ENCODE measurements at regions not wholly inside any gene's neighbourhood (a gene's known extent, or its start where the extent isn't known, plus 50 kb on each side); places are given as distances from the start of the nearest gene placed in this dataset.

GRCh38 chr11:45471266-45471665, 185.1 kb upstream of the SYT13 start:
- DNase-seq (no peak), ATAC-seq (ENCODE audit: low read depth in 2 of 2) (no peak)
- H3K9me3 Mint-ChIP-seq, result peaks cover 0 to 4% (median 0%) of the 10 kb centered on the region in 7 donors
- Histone ChIP-seq H3K9me3 (ENCODE audit: control insufficient read depth in 2 of 2, low read length in 2 of 2) (no peaks in the 10 kb centered on the region), H3K27ac (ENCODE audit: insufficient read depth, low read length, poor library complexity, severe bottlenecking) (no peak overlapping the region), H3K4me3 (ENCODE audit: low read depth, low read length) (no peak overlapping the region), H3K36me3 (ENCODE audit: control insufficient read depth, insufficient read depth, low read length) (no peaks in the 10 kb centered on the region), H3K4me1 (ENCODE audit: control insufficient read depth, insufficient read depth, low read length, poor library complexity, severe bottlenecking) (no peaks in the 10 kb centered on the region), H3K27me3 (ENCODE audit: control insufficient read depth, insufficient read depth, low read length) (no peaks in the 10 kb centered on the region)
- no peak overlapping the region for H3K27ac Mint-ChIP-seq
- H3K4me1 Mint-ChIP-seq, result no peaks in the 10 kb centered on the region
- peaks cover 4% of the 10 kb centered on the region for H3K27me3 Mint-ChIP-seq
- no peak overlapping the region for H3K4me3 Mint-ChIP-seq
- H3K36me3 Mint-ChIP-seq, result no peaks in the 10 kb centered on the region

GRCh38 chr11:45470794-45471167, 184.6 kb upstream of the SYT13 start:
- H3K4me1 ChIP-seq (ENCODE audit: control insufficient read depth, insufficient read depth, low read length, poor library complexity, severe bottlenecking), result no peaks in the 10 kb centered on the region
- H3K9me3 Mint-ChIP-seq, result peaks cover 0 to 4% (median 0%) of the 10 kb centered on the region in 7 donors
- H3K27ac Mint-ChIP-seq, result no peak overlapping the region
- no peaks in the 10 kb centered on the region for H3K4me1 Mint-ChIP-seq
- no peaks in the 10 kb centered on the region for H3K36me3 Mint-ChIP-seq
- ATAC-seq (ENCODE audit: low read depth in 2 of 2) (no peak), DNase-seq (no peak)
- H3K27me3 Mint-ChIP-seq, result no peaks in the 10 kb centered on the region
- no peaks in the 10 kb centered on the region for H3K36me3 ChIP-seq (ENCODE audit: control insufficient read depth, insufficient read depth, low read length)
- no peak overlapping the region for H3K4me3 Mint-ChIP-seq
- no peaks in the 10 kb centered on the region for H3K9me3 ChIP-seq (ENCODE audit: control insufficient read depth in 2 of 2, low read length in 2 of 2)
- H3K27me3 ChIP-seq (ENCODE audit: control insufficient read depth, insufficient read depth, low read length), result no peaks in the 10 kb centered on the region
- no peak overlapping the region for H3K27ac ChIP-seq (ENCODE audit: insufficient read depth, low read length, poor library complexity, severe bottlenecking)
- H3K4me3 ChIP-seq (ENCODE audit: low read depth, low read length), result no peak overlapping the region

GRCh38 chr11:45470151-45470793, 184.1 kb upstream of the SYT13 start:
- peaks cover 0 to 4% (median 0%) of the 10 kb centered on the region in 7 donors for H3K9me3 Mint-ChIP-seq
- ATAC-seq (ENCODE audit: low read depth in 2 of 2) (no peak), DNase-seq (no peak)
- no peak overlapping the region for H3K27ac ChIP-seq (ENCODE audit: insufficient read depth, low read length, poor library complexity, severe bottlenecking)
- H3K4me1 Mint-ChIP-seq, result no peaks in the 10 kb centered on the region
- H3K4me1 ChIP-seq (ENCODE audit: control insufficient read depth, insufficient read depth, low read length, poor library complexity, severe bottlenecking), result no peaks in the 10 kb centered on the region
- no peak overlapping the region for H3K4me3 Mint-ChIP-seq
- H3K4me3 ChIP-seq (ENCODE audit: low read depth, low read length), result no peak overlapping the region
- no peaks in the 10 kb centered on the region for H3K36me3 Mint-ChIP-seq
- no peak overlapping the region for H3K27ac Mint-ChIP-seq
- H3K9me3 ChIP-seq (ENCODE audit: control insufficient read depth in 2 of 2, low read length in 2 of 2), result no peaks in the 10 kb centered on the region
- no peaks in the 10 kb centered on the region for H3K27me3 Mint-ChIP-seq
- no peaks in the 10 kb centered on the region for H3K36me3 ChIP-seq (ENCODE audit: control insufficient read depth, insufficient read depth, low read length)
- no peaks in the 10 kb centered on the region for H3K27me3 ChIP-seq (ENCODE audit: control insufficient read depth, insufficient read depth, low read length)

GRCh38 chr11:45468267-45468856, 182.2 kb upstream of the SYT13 start:
- Mint-ChIP-seq H3K4me3 (no peak overlapping the region), H3K27me3 (no peaks in the 10 kb centered on the region), H3K36me3 (no peaks in the 10 kb centered on the region), H3K9me3 (no peaks in the 10 kb centered on the region), H3K27ac (no peak overlapping the region), H3K4me1 (no peaks in the 10 kb centered on the region)
- Histone ChIP-seq H3K27ac (ENCODE audit: insufficient read depth, low read length, poor library complexity, severe bottlenecking) (no peak overlapping the region), H3K27me3 (ENCODE audit: control insufficient read depth, insufficient read depth, low read length) (no peaks in the 10 kb centered on the region), H3K4me1 (ENCODE audit: control insufficient read depth, insufficient read depth, low read length, poor library complexity, severe bottlenecking) (no peaks in the 10 kb centered on the region), H3K9me3 (ENCODE audit: control insufficient read depth in 2 of 2, low read length in 2 of 2) (no peaks in the 10 kb centered on the region), H3K4me3 (ENCODE audit: low read depth, low read length) (no peak overlapping the region), H3K36me3 (ENCODE audit: control insufficient read depth, insufficient read depth, low read length) (no peaks in the 10 kb centered on the region)
- ATAC-seq (ENCODE audit: low read depth in 2 of 2), result no peak
- no peak for DNase-seq

GRCh38 chr11:45463541-45463940, 177.4 kb upstream of the SYT13 start:
- H3K36me3 ChIP-seq (ENCODE audit: control insufficient read depth, insufficient read depth, low read length), result no peaks in the 10 kb centered on the region
- ATAC-seq (ENCODE audit: low read depth in 2 of 2) (no peak), DNase-seq (no peak)
- H3K4me3 Mint-ChIP-seq, result no peak overlapping the region
- peaks cover 0 to 2% (median 0%) of the 10 kb centered on the region in 7 donors for H3K9me3 Mint-ChIP-seq
- H3K4me1 ChIP-seq (ENCODE audit: control insufficient read depth, insufficient read depth, low read length, poor library complexity, severe bottlenecking), result no peaks in the 10 kb centered on the region
- H3K36me3 Mint-ChIP-seq, result no peaks in the 10 kb centered on the region
- H3K4me1 Mint-ChIP-seq, result no peaks in the 10 kb centered on the region
- no peak overlapping the region for H3K27ac Mint-ChIP-seq
- H3K4me3 ChIP-seq (ENCODE audit: low read depth, low read length), result no peak overlapping the region
- H3K27me3 ChIP-seq (ENCODE audit: control insufficient read depth, insufficient read depth, low read length), result no peaks in the 10 kb centered on the region
- no peaks in the 10 kb centered on the region for H3K9me3 ChIP-seq (ENCODE audit: control insufficient read depth in 2 of 2, low read length in 2 of 2)
- no peak overlapping the region for H3K27ac ChIP-seq (ENCODE audit: insufficient read depth, low read length, poor library complexity, severe bottlenecking)
- H3K27me3 Mint-ChIP-seq, result no peaks in the 10 kb centered on the region

- no peak overlapping the region for H3K4me3 Mint-ChIP-seq
- Histone ChIP-seq H3K36me3 (ENCODE audit: control insufficient read depth, insufficient read depth, low read length) (no peaks in the 10 kb centered on the region), H3K4me3 (ENCODE audit: low read depth, low read length) (no peak overlapping the region), H3K27ac (ENCODE audit: insufficient read depth, low read length, poor library complexity, severe bottlenecking) (no peak overlapping the region), H3K9me3 (ENCODE audit: control insufficient read depth in 2 of 2, low read length in 2 of 2) (no peaks in the 10 kb centered on the region), H3K4me1 (ENCODE audit: control insufficient read depth, insufficient read depth, low read length, poor library complexity, severe bottlenecking) (no peaks in the 10 kb centered on the region), H3K27me3 (ENCODE audit: control insufficient read depth, insufficient read depth, low read length) (no peaks in the 10 kb centered on the region)
- no peaks in the 10 kb centered on the region for H3K36me3 Mint-ChIP-seq
- DNase-seq (no peak), ATAC-seq (ENCODE audit: low read depth in 2 of 2) (no peak)
- H3K9me3 Mint-ChIP-seq, result peaks cover 0 to 3% (median 0%) of the 10 kb centered on the region in 7 donors
- H3K4me1 Mint-ChIP-seq, result no peaks in the 10 kb centered on the region
- no peak overlapping the region for H3K27ac Mint-ChIP-seq
- H3K27me3 Mint-ChIP-seq, result no peaks in the 10 kb centered on the region
Observed at GRCh38 chr11:45461514-45461913, 175.4 kb upstream of the SYT13 start.

GRCh38 chr11:45459491-45459890, 173.3 kb upstream of the SYT13 start:
- H3K36me3 Mint-ChIP-seq, result no peaks in the 10 kb centered on the region
- Histone ChIP-seq H3K4me3 (ENCODE audit: low read depth, low read length) (no peak overlapping the region), H3K4me1 (ENCODE audit: control insufficient read depth, insufficient read depth, low read length, poor library complexity, severe bottlenecking) (no peaks in the 10 kb centered on the region), H3K27ac (ENCODE audit: insufficient read depth, low read length, poor library complexity, severe bottlenecking) (no peak overlapping the region), H3K9me3 (ENCODE audit: control insufficient read depth in 2 of 2, low read length in 2 of 2) (no peaks in the 10 kb centered on the region), H3K27me3 (ENCODE audit: control insufficient read depth, insufficient read depth, low read length) (no peaks in the 10 kb centered on the region), H3K36me3 (ENCODE audit: control insufficient read depth, insufficient read depth, low read length) (no peaks in the 10 kb centered on the region)
- ATAC-seq (ENCODE audit: low read depth in 2 of 2), result no peak
- peaks cover 0 to 5% (median 0%) of the 10 kb centered on the region in 7 donors for H3K9me3 Mint-ChIP-seq
- DNase-seq, result no peak
- no peaks in the 10 kb centered on the region for H3K4me1 Mint-ChIP-seq
- H3K27me3 Mint-ChIP-seq, result peaks cover 4% of the 10 kb centered on the region
- no peak overlapping the region for H3K27ac Mint-ChIP-seq
- H3K4me3 Mint-ChIP-seq, result no peak overlapping the region

GRCh38 chr11:45458269-45458668, 172.1 kb upstream of the SYT13 start:
- Histone ChIP-seq H3K9me3 (ENCODE audit: control insufficient read depth in 2 of 2, low read length in 2 of 2) (no peaks in the 10 kb centered on the region), H3K36me3 (ENCODE audit: control insufficient read depth, insufficient read depth, low read length) (no peaks in the 10 kb centered on the region), H3K27me3 (ENCODE audit: control insufficient read depth, insufficient read depth, low read length) (no peaks in the 10 kb centered on the region), H3K27ac (ENCODE audit: insufficient read depth, low read length, poor library complexity, severe bottlenecking) (no peak overlapping the region), H3K4me3 (ENCODE audit: low read depth, low read length) (no peak overlapping the region), H3K4me1 (ENCODE audit: control insufficient read depth, insufficient read depth, low read length, poor library complexity, severe bottlenecking) (no peaks in the 10 kb centered on the region)
- Mint-ChIP-seq H3K9me3 (peaks cover 0 to 5% (median 0%) of the 10 kb centered on the region in 7 donors), H3K27me3 (peaks cover 4% of the 10 kb centered on the region), H3K4me1 (no peaks in the 10 kb centered on the region), H3K36me3 (no peaks in the 10 kb centered on the region), H3K4me3 (no peak overlapping the region), H3K27ac (no peak overlapping the region)
- ATAC-seq (ENCODE audit: low read depth in 2 of 2), result no peak
- DNase-seq, result no peak
